Activated CD4-positive, alpha-beta T cell treated with anti-CD3 and anti-CD28 coated beads for 24 hours (primary cell): ENCODE measurements at regions not wholly inside any gene's neighbourhood (a gene's known extent, or its start where the extent isn't known, plus 50 kb on each side); places are given as distances from the start of the nearest gene placed in this dataset.
"Not testable (repeated sequence)": the region's sequence is repeated elsewhere in the genome, so short reads cannot be mapped to it uniquely, and the experiment has no call there.

Source experiments
- DNase-seq, 2 donors: peaks; one replicate each; pipeline ENCODE4 v3.0.0-alpha.2; 2020; ENCODE audit warnings: low read depth in 2 of 2

GRCh38 chr10:28354511-28354910 is 51.6 kb upstream of the MPP7 start:
- no peak for DNase-seq

- no peak for DNase-seq
Observed at GRCh38 chr10:28355376-28355775, 52.5 kb upstream of the MPP7 start.

- DNase-seq, result no peak
Observed at GRCh38 chr10:28359334-28359733, 56.5 kb upstream of the MPP7 start.

- no peak for DNase-seq
Observed at GRCh38 chr10:28360175-28360574, 57.3 kb upstream of the MPP7 start.

GRCh38 chr10:28363376-28363775 is 60.5 kb upstream of the MPP7 start:
- DNase-seq, result no peak

- DNase-seq, result no peak
Observed at GRCh38 chr10:28365840-28366239, 63.0 kb upstream of the MPP7 start.

GRCh38 chr10:28366994-28367393 is 64.1 kb upstream of the MPP7 start:
- DNase-seq, result no peak

- DNase-seq, result no peak
Observed at GRCh38 chr10:28367413-28367812, 64.5 kb upstream of the MPP7 start.

GRCh38 chr10:28367929-28368484 is 65.1 kb upstream of the MPP7 start:
- DNase-seq, result peak; percentile 13 to 21

- DNase-seq, result no peak
Observed at GRCh38 chr10:28370107-28370835, 67.4 kb upstream of the MPP7 start.

GRCh38 chr10:28371638-28372037 is 68.8 kb upstream of the MPP7 start:
- not testable (repeated sequence) for DNase-seq

GRCh38 chr10:28374036-28374435 is 71.2 kb upstream of the MPP7 start:
- DNase-seq, result no peak

GRCh38 chr10:28375399-28376354 is 72.8 kb upstream of the MPP7 start:
- DNase-seq, result no peak

GRCh38 chr10:28378986-28379585 is 76.2 kb upstream of the MPP7 start:
- no peak for DNase-seq

GRCh38 chr10:28381466-28381865 is 78.6 kb upstream of the MPP7 start:
- DNase-seq, result no peak

GRCh38 chr10:28381903-28382347 is 79.1 kb upstream of the MPP7 start:
- DNase-seq, result peak; percentile 78

- DNase-seq, result no peak
Observed at GRCh38 chr10:28382525-28383269, 79.8 kb upstream of the MPP7 start.

- no peak for DNase-seq
Observed at GRCh38 chr10:28384557-28384956, 81.7 kb upstream of the MPP7 start.

GRCh38 chr10:28385748-28386502 is 83.1 kb upstream of the MPP7 start:
- no peak for DNase-seq

- DNase-seq, result no peak
Observed at GRCh38 chr10:28386503-28386868, 83.6 kb upstream of the MPP7 start.

GRCh38 chr10:28387140-28387539 is 84.3 kb upstream of the MPP7 start:
- DNase-seq, result no peak
